Kidney (tissue), 13 donors: ENCODE measurements at regions not wholly inside any gene's neighbourhood (a gene's known extent, or its start where the extent isn't known, plus 50 kb on each side); places are given as distances from the start of the nearest gene placed in this dataset.

Experiments used
- DNase-seq, 5 donors: peaks; one replicate each; pipeline ENCODE4 v3.0.0-alpha.2; 2013 to 2020
- FAIRE-seq: peaks from 2 replicates; lab custom pipeline; 2012; peaks lifted over from hg19 to GRCh38; lab: Jason Lieb, UNC
- H3K27ac ChIP-seq, 2 donors: one replicate each; pipeline ENCODE4 v1.7.0; 2013; ENCODE audit warnings: low read depth in 2 of 2, low read length in 2 of 2, inconsistent platforms in 1 of 2
- H3K27me3 ChIP-seq: one replicate; pipeline ENCODE4 v1.7.1; 2013; ENCODE audit warnings: low read length, inconsistent platforms; ENCODE audit not compliant: control insufficient read depth, insufficient read depth
- H3K36me3 ChIP-seq, 3 donors: one replicate each; pipeline versions ENCODE4 v1.7.0 to v1.7.1; 2013; ENCODE audit warnings: low read length in 3 of 3, control low read depth in 1 of 3, inconsistent platforms in 1 of 3; ENCODE audit not compliant: insufficient read depth in 3 of 3, control insufficient read depth in 2 of 3
- H3K4me1 ChIP-seq, 3 donors: one replicate each; pipeline versions ENCODE4 v1.7.0 to v1.7.1; 2013; ENCODE audit warnings: low read length in 3 of 3, inconsistent platforms in 1 of 3, low read depth in 1 of 3; ENCODE audit not compliant: control insufficient read depth in 2 of 3, insufficient read depth in 2 of 3
- H3K4me3 ChIP-seq, 3 donors: one replicate each; pipeline versions ENCODE4 v1.7.0 to v1.8.1; 2013; ENCODE audit warnings: low read length in 3 of 3, control low read depth in 1 of 3, inconsistent platforms in 1 of 3
- H3K9ac ChIP-seq, 3 donors: one replicate each; pipeline versions ENCODE4 v1.7.0 to v1.7.1; 2013; ENCODE audit warnings: low read length in 3 of 3, control low read depth in 1 of 3, inconsistent platforms in 1 of 3
- H3K9me3 ChIP-seq, 3 donors: one replicate each; pipeline versions ENCODE4 v1.7.0 to v1.7.1; 2013; ENCODE audit warnings: low read length in 3 of 3, control low read depth in 1 of 3, inconsistent platforms in 1 of 3; ENCODE audit not compliant: control insufficient read depth in 2 of 3, insufficient read depth in 1 of 3
- intact Hi-C: fragments of 100-400 bp; cut with DNase I; formaldehyde crosslinking; loops from one replicate; pipeline ENCODE4 v1.11.1; 2022
- TF ChIP-seq, protein P1 (sequence below): IDR thresholded peaks from 3 replicates; pipeline ENCODE4 v1.5.1; 2012; ENCODE audit warnings: mild to moderate bottlenecking, moderate library complexity, borderline replicate concordance; ENCODE audit not compliant: insufficient read depth; ENCODE audit errors: extremely low read depth
- donor health status: control.
- donor health status: control.
- donor health status: control.
- donor health status: control.
- donor health status: control.
- donor health status: DM: yes; HTN: yes; CAD: no.
- donor health status: Normal renal cell carcinoma (clear cell type).

DNA sequence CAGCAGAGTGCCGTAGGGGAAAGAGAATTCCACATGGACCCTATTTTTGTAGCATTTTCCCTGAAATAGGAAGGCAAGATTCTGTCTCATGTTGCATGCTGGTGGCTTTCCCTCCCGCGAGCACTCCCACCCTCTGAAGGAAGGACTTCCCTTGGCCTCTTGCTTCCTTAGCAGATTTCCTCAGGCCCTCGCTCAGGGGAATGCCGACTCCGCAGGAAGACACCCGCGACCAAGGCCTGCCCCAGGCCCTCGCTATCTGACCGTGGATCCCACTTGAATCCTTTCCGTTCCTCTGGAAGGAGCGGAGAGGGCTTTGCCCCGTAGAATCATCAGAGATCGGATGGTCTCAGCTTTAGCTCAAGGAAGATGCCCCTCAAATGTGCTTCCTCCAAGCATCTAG, 179.4 kb upstream of the FOXF1 start:
- DNase-seq (no peak), FAIRE-seq (no peak)
- TF ChIP-seq, protein P1, sequence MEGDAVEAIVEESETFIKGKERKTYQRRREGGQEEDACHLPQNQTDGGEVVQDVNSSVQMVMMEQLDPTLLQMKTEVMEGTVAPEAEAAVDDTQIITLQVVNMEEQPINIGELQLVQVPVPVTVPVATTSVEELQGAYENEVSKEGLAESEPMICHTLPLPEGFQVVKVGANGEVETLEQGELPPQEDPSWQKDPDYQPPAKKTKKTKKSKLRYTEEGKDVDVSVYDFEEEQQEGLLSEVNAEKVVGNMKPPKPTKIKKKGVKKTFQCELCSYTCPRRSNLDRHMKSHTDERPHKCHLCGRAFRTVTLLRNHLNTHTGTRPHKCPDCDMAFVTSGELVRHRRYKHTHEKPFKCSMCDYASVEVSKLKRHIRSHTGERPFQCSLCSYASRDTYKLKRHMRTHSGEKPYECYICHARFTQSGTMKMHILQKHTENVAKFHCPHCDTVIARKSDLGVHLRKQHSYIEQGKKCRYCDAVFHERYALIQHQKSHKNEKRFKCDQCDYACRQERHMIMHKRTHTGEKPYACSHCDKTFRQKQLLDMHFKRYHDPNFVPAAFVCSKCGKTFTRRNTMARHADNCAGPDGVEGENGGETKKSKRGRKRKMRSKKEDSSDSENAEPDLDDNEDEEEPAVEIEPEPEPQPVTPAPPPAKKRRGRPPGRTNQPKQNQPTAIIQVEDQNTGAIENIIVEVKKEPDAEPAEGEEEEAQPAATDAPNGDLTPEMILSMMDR, result no peak
- intact Hi-C loops, result loop anchor here (10.0 kb wide), 1 partner anchor 174 kb away; no protein-coding TSS in a partner anchor
- H3K9ac ChIP-seq, result no peak overlapping the region
- H3K4me1 ChIP-seq, result no peaks in the 10 kb centered on the region
- no peaks in the 10 kb centered on the region for H3K36me3 ChIP-seq
- peaks cover 0 to 1% (median 0%) of the 10 kb centered on the region in 3 donors for H3K9me3 ChIP-seq
- no peak overlapping the region for H3K27ac ChIP-seq
- H3K27me3 ChIP-seq, result peaks cover 3% of the 10 kb centered on the region
- H3K4me3 ChIP-seq, result no peak overlapping the region

DNA sequence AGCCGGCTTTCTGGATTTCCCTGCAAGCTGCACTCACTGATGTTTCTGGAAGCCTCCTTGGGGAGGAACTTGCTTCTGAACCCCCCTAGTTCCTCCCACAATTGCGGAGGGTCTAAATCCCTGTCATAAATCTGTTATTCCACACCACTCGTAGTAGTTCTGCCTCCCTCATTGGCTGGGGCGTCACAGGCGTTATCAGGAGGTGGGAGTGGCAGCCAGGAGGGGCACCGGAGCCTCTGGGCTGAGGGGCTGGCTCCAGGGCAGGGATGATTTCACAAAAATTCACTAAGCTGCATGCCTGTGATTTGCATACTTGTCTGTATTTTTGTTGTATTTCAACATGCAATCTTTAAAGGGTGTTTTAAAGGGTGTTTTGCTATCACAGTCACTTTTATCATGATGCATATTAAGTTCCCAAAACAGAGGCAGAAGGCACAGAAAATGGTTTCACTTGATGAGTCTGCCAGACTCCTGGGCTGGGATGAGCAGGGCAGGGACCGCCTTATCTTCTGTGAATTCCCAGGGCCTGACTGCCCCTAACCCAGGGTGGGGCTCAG, 176.2 kb upstream of the FOXF1 start:
- no peaks in the 10 kb centered on the region for H3K9me3 ChIP-seq
- intact Hi-C loops, result loop anchor here (10.0 kb wide), 1 partner anchor 171 kb away; no protein-coding TSS in a partner anchor
- DNase-seq (peak in 3 of 5 donors; percentile 12 to 32 (median 27)), FAIRE-seq (no peak)
- H3K4me1 ChIP-seq, result no peaks in the 10 kb centered on the region
- H3K9ac ChIP-seq, result no peak overlapping the region
- H3K27me3 ChIP-seq, result peaks cover 3% of the 10 kb centered on the region
- no peak overlapping the region for H3K4me3 ChIP-seq
- TF ChIP-seq, protein P1, result no peak
- H3K27ac ChIP-seq, result no peak overlapping the region
- H3K36me3 ChIP-seq, result no peaks in the 10 kb centered on the region

DNA sequence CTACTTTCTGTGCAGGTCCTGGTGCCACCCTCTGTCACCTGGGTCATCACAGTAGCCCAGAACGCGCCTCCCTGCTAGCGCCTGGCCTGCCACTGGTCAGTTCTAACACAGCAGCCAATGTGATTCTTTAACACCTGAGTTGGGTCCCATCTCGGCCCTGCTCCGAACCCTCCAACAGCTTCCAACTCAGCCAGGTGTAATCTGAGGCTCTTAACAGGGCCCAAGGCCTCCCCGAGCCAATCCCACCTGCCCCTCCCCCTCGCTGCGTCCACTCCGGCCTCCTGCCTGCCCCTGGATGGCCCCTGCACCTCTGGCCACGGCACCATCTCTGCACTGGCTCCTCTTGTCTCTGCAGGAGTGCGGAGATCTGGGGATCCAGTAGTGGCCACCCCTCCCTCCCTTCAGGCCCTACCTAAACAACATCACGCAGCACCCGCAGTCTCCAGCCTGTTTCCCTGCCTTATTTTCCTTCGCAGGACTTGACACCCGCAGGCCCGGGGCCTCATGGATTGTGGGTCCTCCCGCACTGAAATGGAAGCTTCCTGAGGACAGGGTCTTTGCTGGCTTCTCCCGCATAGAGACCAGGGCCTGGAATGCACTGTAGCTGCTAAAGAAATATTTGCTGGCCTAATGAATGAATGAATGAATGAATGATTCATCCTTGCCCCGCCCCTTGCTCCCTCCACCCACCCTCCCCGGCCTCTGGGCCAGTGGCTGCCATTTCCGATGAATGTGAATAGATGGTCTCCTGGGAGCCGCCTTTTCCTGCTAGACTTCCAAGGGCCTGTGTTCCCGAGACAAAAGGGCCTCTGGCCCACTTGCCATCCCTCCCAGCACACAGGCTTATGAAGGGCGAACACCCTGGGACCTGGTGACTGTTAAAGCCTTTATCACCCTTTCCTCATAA, 174.8 kb upstream of the FOXF1 start:
- H3K4me1 ChIP-seq, result no peaks in the 10 kb centered on the region
- H3K27ac ChIP-seq, result no peak overlapping the region
- intact Hi-C loops, result loop anchor here (10.0 kb wide), 1 partner anchor 169 kb away; no protein-coding TSS in a partner anchor
- no peak overlapping the region for H3K9ac ChIP-seq
- H3K36me3 ChIP-seq, result no peaks in the 10 kb centered on the region
- no peak for FAIRE-seq
- no peak for DNase-seq
- H3K9me3 ChIP-seq, result no peaks in the 10 kb centered on the region
- no peak overlapping the region for H3K4me3 ChIP-seq
- TF ChIP-seq, protein P1, result no peak
- peaks cover 3% of the 10 kb centered on the region for H3K27me3 ChIP-seq
